GM12864 (cell line): ENCODE measurements at regions not wholly inside any gene's neighbourhood (a gene's known extent, or its start where the extent isn't known, plus 50 kb on each side); places are given as distances from the start of the nearest gene placed in this dataset.
"Not testable (repeated sequence)": the region's sequence is repeated elsewhere in the genome, so short reads cannot be mapped to it uniquely, and the experiment has no call there.

ENCODE experiments used
- DNase-seq: peaks from one replicate; pipeline ENCODE4 v3.0.0-alpha.2; 2011; ENCODE audit warnings: low read depth
- H3K4me3 ChIP-seq: 2 replicates; pipeline ENCODE4 v1.5.1; 2011; ENCODE audit warnings: mild to moderate bottlenecking, low read depth, low read length, control low read depth
- CTCF ChIP-seq: IDR thresholded peaks from 2 replicates; pipeline ENCODE4 v1.5.1; 2011; ENCODE audit warnings: low read depth, mild to moderate bottlenecking, moderate library complexity, low read length, control low read depth, inconsistent platforms; ENCODE audit errors: missing control alignments

- no peak overlapping the region for H3K4me3 ChIP-seq
- DNase-seq, result no peak
- TF ChIP-seq CTCF, result no peak
These were observed 105.4 kb upstream of the TLK1 start for GRCh38 chr2:171266102-171266501.

- not testable (repeated sequence) for H3K4me3 ChIP-seq
These were observed 100.8 kb upstream of the TLK1 start for GRCh38 chr2:171261529-171261928.

DNA sequence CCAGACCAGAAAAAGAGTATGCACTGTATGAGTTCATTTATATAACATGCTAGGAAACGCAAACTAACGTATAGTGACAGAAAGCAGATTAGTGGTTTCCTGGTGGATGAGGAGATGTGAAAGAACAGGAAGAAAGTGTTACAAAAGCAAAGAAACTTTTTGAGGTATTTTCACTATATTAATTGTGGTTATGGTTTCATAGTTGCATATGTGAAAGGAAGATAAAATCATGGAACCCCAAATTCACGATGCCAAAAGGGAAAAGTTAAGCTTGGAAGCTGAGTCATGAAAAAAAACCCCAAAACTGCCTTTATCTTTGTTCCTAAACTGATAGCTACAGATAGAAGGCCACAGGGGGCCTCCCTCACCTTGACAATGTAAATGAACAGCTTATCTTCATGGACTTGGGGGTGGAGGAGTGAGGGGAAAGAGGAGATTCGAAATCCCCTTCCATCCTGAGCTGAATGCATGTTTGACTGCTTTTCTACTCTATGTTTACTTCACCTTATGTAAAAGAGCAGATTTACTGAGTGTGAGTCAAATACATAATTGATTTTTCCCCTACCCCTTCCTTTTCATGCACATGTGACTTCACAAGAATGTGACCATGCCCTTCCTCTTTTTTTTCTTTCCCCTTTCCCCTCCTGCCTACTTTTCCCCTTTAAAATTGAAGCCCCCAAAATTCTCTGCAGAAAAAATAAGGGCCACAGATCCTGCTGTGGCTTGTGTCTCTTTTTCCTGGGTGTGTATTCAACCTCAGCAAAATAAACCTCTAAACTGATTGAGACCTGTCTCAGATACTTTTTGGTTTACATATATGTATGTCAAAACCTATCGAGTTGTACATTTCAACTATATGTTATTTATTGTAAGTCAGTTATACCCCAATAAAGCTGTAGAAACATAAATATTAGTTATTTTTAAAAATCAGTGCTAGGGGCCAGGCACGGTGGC lies 100.1 kb upstream of the TLK1 start:
- DNase-seq, result no peak
- no peak overlapping the region for H3K4me3 ChIP-seq
- TF ChIP-seq CTCF, result no peak

More at GRCh38 chr2:171261529-171261928, 100.8 kb upstream of the TLK1 start:
- not testable (repeated sequence) for DNase-seq

- H3K4me3 ChIP-seq, result no peak overlapping the region
- no peak for DNase-seq
- no peak for TF ChIP-seq CTCF
These were observed 94.0 kb upstream of the TLK1 start for GRCh38 chr2:171254666-171255065.

DNA sequence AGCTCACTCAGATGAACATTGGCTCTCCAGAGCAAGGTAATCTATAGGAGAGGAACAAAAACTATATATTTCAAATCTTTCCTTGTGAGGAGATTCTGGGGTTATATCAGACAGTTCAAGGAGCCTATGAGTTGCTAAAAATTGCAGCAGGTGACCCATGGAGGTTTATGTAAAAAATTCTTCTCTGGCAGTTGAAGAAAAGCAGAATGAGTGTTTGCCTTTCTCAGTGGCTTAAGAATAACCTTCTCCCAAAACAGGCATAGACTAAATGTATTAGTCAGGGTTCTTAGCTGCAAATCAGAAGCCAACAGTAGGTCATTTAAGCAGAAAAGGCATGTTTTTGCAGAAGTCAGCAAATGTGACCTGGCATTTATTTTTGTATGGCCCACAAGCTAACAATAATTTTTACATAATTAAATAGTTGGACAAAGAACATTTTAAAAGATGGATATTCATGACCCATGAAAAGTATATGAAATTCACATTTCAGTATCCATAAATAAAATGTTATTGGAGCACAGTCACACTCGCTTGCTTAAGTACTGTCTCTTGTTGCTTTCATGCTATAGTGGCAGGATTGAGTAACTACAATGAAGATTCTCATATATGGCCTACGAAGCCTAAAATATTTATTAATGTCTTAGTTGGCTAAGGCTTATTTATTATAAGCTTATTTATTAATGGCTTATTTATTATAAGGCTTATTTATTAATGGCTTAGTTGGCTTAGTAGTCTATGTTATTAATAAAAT lies 93.4 kb upstream of the TLK1 start:
- no peak for DNase-seq
- TF ChIP-seq CTCF, result no peak
- H3K4me3 ChIP-seq, result no peak overlapping the region

DNA sequence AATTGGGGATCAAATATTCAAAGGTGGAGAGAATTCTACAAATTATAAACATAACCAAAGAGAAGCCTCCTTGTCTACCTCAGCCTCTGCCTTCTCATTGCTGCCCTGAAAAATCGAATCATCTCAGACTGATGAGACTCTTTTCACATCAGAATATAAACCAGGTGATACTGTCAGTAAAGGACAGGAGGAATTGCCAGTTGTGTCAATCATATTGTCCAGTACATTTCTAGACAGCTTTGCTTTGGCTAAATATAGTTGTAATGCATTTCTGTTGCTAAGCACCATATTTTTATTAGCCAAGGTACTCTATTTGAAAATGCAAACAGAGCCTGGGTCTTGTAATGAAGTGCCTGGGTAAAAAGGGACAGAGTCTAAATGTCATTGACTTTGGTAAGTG lies 92.6 kb upstream of the TLK1 start:
- TF ChIP-seq CTCF, result no peak
- DNase-seq, result no peak
- H3K4me3 ChIP-seq, result no peak overlapping the region

- TF ChIP-seq CTCF, result no peak
- H3K4me3 ChIP-seq, result no peak overlapping the region
- no peak for DNase-seq
These were observed 89.0 kb upstream of the TLK1 start for GRCh38 chr2:171249689-171250088.
